AG08396 (cell line): ENCODE measurements at regions not wholly inside any gene's neighbourhood (a gene's known extent, or its start where the extent isn't known, plus 50 kb on each side); places are given as distances from the start of the nearest gene placed in this dataset.

Experiments
- DNase-seq: peaks from one replicate; pipeline ENCODE4 v3.0.0; 2012; ENCODE audit warnings: low spot score, mixed read lengths

DNA sequence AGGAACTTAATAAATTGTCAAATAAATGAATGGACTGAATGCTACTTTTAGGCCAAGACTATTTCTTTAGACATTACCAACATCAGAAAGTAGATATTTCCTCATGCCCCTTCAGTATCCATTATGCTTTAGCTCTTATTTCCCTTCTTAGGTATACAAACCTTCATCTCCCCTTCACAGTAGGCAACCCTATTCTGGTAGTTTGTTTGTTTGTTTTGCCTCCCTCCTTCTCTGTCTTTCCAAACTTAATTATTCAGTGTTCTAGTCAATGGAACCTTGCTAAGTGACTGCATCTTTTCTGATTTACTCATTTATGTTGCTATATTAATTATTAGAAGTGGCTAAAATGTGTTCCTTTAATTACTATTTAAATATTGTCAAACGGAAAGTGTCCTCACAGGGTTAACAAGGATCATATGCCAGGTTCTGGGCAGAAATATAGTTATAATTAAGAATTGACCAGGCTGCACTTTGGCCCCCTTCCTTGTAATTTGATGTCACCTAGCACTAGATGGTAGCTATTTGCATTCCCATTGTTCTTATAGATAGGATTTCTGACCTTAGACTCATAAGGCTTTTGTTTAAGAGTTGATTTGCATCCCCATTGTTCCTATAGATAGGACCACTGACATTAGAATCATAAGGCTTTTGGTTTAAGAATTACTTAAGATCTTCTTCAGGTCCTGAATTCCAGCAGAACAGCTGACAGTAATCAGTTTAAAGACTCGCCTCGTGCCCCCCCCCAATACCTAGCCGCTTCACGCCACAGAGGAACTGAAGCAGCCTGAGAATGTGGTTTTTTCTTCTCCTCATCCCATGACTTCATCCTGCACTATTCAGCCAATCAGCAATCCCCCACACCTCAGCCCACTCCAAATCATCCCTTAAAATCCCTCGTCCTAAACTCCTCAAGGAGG, 84.4 kb upstream of the NUDT12 start:
- no peak for DNase-seq

DNA sequence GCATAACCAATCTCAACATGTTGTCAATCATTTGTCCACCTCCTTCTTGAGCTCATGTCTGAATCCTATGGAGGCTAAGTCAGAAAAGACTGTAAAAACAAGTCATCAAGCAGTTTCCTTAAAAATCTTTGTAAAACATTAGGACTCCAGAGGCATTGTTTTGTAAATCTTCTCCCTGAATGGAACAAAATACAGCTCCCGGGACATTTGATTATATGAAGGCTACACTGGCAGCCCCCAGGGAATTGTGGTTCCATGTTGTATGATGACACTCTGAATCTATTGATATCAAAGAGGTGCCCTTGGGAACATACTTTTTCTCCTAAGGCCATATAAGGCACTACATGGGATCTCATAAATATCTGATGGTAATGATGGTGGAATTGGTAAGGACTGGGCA, 83.2 kb upstream of the NUDT12 start:
- no peak for DNase-seq

DNA sequence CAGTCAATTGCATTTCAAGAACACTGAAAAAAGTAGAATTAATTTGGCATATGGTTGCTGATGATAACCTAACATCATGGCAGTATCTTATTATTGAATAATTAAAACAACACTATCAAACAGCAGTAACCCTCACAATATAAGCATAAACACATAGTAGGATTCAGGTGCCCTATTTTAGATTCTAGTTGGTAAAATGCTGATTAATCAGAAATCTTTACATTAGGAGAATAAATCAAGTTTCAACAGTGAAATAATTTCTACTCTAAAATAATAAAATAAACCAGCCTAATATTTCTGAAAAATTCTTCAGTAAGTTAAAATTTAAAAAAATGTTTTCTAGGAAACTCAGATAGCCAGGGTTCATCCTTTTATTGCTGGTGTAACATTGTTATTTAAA, 76.4 kb upstream of the NUDT12 start:
- DNase-seq, result no peak

DNA sequence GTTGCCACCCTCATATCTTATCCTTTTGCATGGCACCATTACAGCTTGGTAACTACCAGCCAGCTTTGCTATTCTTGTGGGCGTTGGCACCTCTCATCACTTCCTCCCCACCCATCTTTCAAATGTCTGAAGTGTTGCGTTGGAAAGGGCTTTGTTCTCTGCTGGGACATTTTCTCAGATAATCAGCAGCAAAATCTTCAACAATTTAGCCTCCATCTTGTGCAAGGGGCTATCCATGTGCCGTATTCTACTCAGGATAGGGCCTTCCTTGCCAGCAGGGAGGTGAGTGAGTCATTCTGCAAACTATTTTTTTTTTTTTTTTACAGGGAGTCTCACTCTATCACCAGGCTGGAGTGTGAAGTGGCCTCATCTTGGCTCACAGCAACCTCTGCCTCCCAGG, 62.1 kb upstream of the NUDT12 start:
- no peak for DNase-seq

DNA sequence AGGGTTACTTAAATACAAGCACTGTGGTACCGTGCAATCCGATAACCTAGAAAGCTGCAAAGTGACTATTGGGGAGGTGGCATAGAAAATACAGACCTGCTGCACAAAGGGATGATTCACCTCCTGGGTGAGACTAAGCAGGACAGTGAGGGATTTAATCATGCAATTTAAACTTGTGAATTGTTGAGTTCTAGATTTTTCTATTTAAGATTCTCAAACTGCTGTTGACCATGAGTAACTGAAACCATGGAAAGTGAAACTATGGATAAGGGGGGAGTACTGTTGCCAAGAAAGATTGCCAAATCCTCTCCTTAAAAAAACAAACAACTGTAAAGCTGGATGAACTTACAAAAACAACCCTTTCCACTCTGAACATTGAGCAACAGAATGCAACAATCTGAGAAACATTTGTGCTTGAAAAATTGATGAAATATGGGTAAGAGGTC, 61.5 kb upstream of the NUDT12 start:
- peak; percentile 5 for DNase-seq

DNA sequence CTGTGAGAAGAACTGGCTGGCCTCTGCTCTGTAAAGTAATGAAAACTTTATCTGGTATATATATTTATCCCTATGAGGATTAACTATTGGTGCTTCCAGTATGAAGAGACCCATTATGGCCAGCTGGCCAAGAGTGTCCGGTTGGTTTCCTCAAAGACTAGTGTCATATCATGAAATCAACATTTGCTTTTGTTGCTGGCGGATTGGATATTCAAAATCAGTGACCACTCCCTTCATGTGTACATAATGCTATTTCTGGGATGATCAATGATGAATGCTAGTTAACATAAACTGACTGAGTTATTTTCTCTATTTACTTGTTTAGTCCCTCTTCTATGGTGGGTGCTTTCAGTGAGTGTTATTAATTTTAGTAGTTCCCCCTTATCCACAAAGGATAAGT, 60.8 kb upstream of the NUDT12 start:
- no peak for DNase-seq

DNA sequence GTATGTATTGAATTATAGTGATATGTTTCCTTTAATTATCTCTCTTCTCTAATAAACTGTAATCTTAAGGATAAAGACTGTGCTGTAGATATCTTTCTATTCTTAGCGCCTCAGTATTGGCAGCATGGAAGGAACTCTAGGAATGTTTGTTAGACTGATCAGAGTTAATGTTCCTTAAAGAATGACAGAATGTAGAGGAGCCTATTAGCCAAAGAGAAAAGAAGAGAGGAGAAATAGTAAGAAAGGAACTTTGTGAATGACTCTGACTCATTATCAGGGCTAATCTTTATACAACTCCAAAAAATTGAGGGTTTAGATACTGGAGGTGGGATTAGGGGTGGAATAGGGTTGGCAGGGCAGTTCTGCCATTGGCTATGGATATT, 59.0 kb upstream of the NUDT12 start:
- DNase-seq, result no peak

- no peak for DNase-seq
These were observed 58.4 kb upstream of the NUDT12 start for GRCh38 chr5:103620851-103621547.

GRCh38 chr5:103617913-103618312, 55.3 kb upstream of the NUDT12 start:
- DNase-seq, result no peak

GRCh38 chr5:103617090-103617489, 54.5 kb upstream of the NUDT12 start:
- no peak for DNase-seq

- DNase-seq, result no peak
These were observed 50.0 kb upstream of the NUDT12 start for GRCh38 chr5:103612545-103612944.
